IMR-90 (cell line): ENCODE measurements at regions not wholly inside any gene's neighbourhood (a gene's known extent, or its start where the extent isn't known, plus 50 kb on each side); places are given as distances from the start of the nearest gene placed in this dataset.

Experiments
- ATAC-seq: fragments of 200-7000 bp; cut with Tn5 transposase; 2 replicates; pipeline ENCODE4 v1.9.1; 2020; ENCODE audit warnings: low read depth, mild to moderate bottlenecking, moderate library complexity
- BruUV-seq: library from RNA; stranded (reverse); fragments of 400-500 nt; replicated peaks from 2 replicates; lab custom pipeline; 2021; lab: Mats Ljungman, UMichigan
- CTCF ChIA-PET: fragments of 300-600 bp; formaldehyde crosslinking; extraction: SDS; loops from one replicate; lab custom pipeline; 2021; ENCODE audit warnings: antibody characterized with exemption; lab: Yijun Ruan, JAX
- POLR2A ChIA-PET: fragments of 300-600 bp; sonication (Branson Sonifier 250); formaldehyde crosslinking; loops from one replicate; lab custom pipeline; 2022; ENCODE audit warnings: antibody characterized with exemption; ENCODE audit not compliant: unreplicated experiment; lab: Charles Lee
- DNase-seq: peaks from one replicate; pipeline ENCODE4 v3.0.0; 2013
- H2AFZ ChIP-seq: replicated peaks from 2 replicates; pipeline ENCODE3; 2013; ENCODE audit warnings: low read length, mild to moderate bottlenecking; ENCODE audit not compliant: poor library complexity
- H2AK5ac ChIP-seq: 2 replicates; pipeline ENCODE4 v1.6.1; 2013; ENCODE audit warnings: low read depth, low read length, inconsistent platforms
- H2AK9ac ChIP-seq: replicated peaks from 2 replicates; pipeline ENCODE3; 2013; ENCODE audit warnings: mild to moderate bottlenecking, low read depth, low read length, moderate library complexity; ENCODE audit not compliant: poor library complexity
- H2BK120ac ChIP-seq: 2 replicates; pipeline ENCODE4 v1.6.1; 2013; ENCODE audit warnings: low read depth, low read length, inconsistent platforms
- H2BK15ac ChIP-seq: 3 replicates; pipeline ENCODE4 v1.6.1; 2013; ENCODE audit warnings: low read depth, low read length, inconsistent platforms
- H2BK20ac ChIP-seq: 2 replicates; pipeline ENCODE4 v1.6.1; 2013; ENCODE audit warnings: low read depth, mild to moderate bottlenecking, inconsistent platforms, low read length, moderate library complexity
- H2BK5ac ChIP-seq: 2 replicates; pipeline ENCODE4 v1.6.1; 2013; ENCODE audit warnings: mild to moderate bottlenecking, low read depth, low read length, inconsistent platforms; ENCODE audit not compliant: poor library complexity, severe bottlenecking
- H3K14ac ChIP-seq: replicated peaks from 2 replicates; pipeline ENCODE4 v1.6.1; 2013; ENCODE audit warnings: low read depth, low read length, inconsistent platforms
- H3K18ac ChIP-seq: 2 replicates; pipeline ENCODE4 v1.6.1; 2013; ENCODE audit warnings: low read depth, low read length, control low read depth
- H3K23ac ChIP-seq: 2 replicates; pipeline ENCODE4 v1.6.1; 2013; ENCODE audit warnings: low read depth, low read length, inconsistent platforms
- H3K27ac ChIP-seq: 2 replicates; pipeline ENCODE4 v1.5.1; 2013; ENCODE audit warnings: mild to moderate bottlenecking, control low read depth, low read length; ENCODE audit not compliant: insufficient read depth
- H3K27me3 ChIP-seq: 2 replicates; pipeline ENCODE4 v1.6.1; 2013; ENCODE audit warnings: low read length; ENCODE audit not compliant: control insufficient read depth, insufficient read depth
- H3K36me3 ChIP-seq: 2 replicates; pipeline ENCODE4 v1.6.1; 2013; ENCODE audit warnings: low read length, mixed read lengths; ENCODE audit not compliant: control insufficient read depth, insufficient read depth
- H3K4ac ChIP-seq: 2 replicates; pipeline ENCODE4 v1.6.1; 2013; ENCODE audit warnings: low read depth, low read length, inconsistent platforms
- H3K4me1 ChIP-seq: 2 replicates; pipeline ENCODE4 v1.6.1; 2013; ENCODE audit warnings: low read length, mixed read lengths; ENCODE audit not compliant: control insufficient read depth, insufficient read depth
- H3K4me2 ChIP-seq: 2 replicates; pipeline ENCODE4 v1.6.1; 2013; ENCODE audit warnings: low read depth, mild to moderate bottlenecking, control low read depth, low read length, moderate library complexity
- H3K4me3 ChIP-seq: 2 replicates; pipeline ENCODE4 v1.5.1; 2013; ENCODE audit warnings: low read depth, mild to moderate bottlenecking, control low read depth, low read length, moderate library complexity; ENCODE audit not compliant: insufficient read depth
- H3K56ac ChIP-seq: 2 replicates; pipeline ENCODE4 v1.6.1; 2013; ENCODE audit warnings: low read length, inconsistent platforms; ENCODE audit not compliant: insufficient read depth; ENCODE audit errors: extremely low read depth
- H3K79me1 ChIP-seq, 2 experiments: 2 replicates each; pipeline ENCODE4 v1.6.1; 2013; ENCODE audit warnings: low read length in 2 of 2, inconsistent platforms in 1 of 2, low read depth in 1 of 2
- H3K9ac ChIP-seq: 2 replicates; pipeline ENCODE4 v1.6.1; 2013; ENCODE audit warnings: low read depth, low read length, control low read depth
- H3K9me1 ChIP-seq: 2 replicates; pipeline ENCODE4 v1.6.1; 2013; ENCODE audit warnings: low read length, inconsistent platforms; ENCODE audit not compliant: insufficient read depth
- H3K9me3 ChIP-seq: 2 replicates; pipeline ENCODE4 v1.6.1; 2013; ENCODE audit warnings: low read length; ENCODE audit not compliant: control insufficient read depth, insufficient read depth
- H4K20me1 ChIP-seq: 2 replicates; pipeline ENCODE4 v1.6.1; 2013; ENCODE audit warnings: low read length, inconsistent platforms; ENCODE audit not compliant: insufficient read depth
- H4K5ac ChIP-seq: 2 replicates; pipeline ENCODE4 v1.6.1; 2013; ENCODE audit warnings: mild to moderate bottlenecking, low read depth, low read length, control low read depth
- H4K8ac ChIP-seq, 2 experiments: 2 replicates each; pipeline ENCODE4 v1.6.1; 2013; ENCODE audit warnings: low read depth in 2 of 2, low read length in 2 of 2, control low read depth in 1 of 2, inconsistent platforms in 1 of 2
- H4K91ac ChIP-seq: 2 replicates; pipeline ENCODE4 v1.6.1; 2013; ENCODE audit warnings: low read depth, low read length, inconsistent platforms; ENCODE audit not compliant: insufficient read depth
- CHD1 ChIP-seq: IDR thresholded peaks from 2 replicates; pipeline ENCODE4 v1.6.1; 2012; ENCODE audit warnings: low read depth, low read length, improper control_type of control experiment
- FOS ChIP-seq: fragments of 150-350 bp; IDR thresholded peaks from 2 replicates; pipeline ENCODE4 v1.6.1; 2016; ENCODE audit warnings: low read depth, low read length
- MAFK ChIP-seq: IDR thresholded peaks from 2 replicates; pipeline ENCODE4 v1.6.1; 2012; ENCODE audit warnings: low read depth, low read length, improper control_type of control experiment
- RAD21 ChIP-seq: IDR thresholded peaks from 2 replicates; pipeline ENCODE4 v1.6.1; 2012; ENCODE audit warnings: low read length, improper control_type of control experiment
- RCOR1 ChIP-seq: IDR thresholded peaks from 2 replicates; pipeline ENCODE4 v1.6.1; 2012; ENCODE audit warnings: mild to moderate bottlenecking, low read length, improper control_type of control experiment; ENCODE audit not compliant: insufficient replicate concordance
- USF2 ChIP-seq: fragments of 150-350 bp; IDR thresholded peaks from 2 replicates; pipeline ENCODE4 v1.6.1; 2017; ENCODE audit warnings: mild to moderate bottlenecking, antibody characterized with exemption, low read length, low read depth
- WGBS, 2 experiments: methylation state at CpG; one replicate each; pipeline versions ENCODE4 v1.1.5 to v1.1.7; 2013; ENCODE audit warnings: missing lambda C conversion rate in 2 of 2; ENCODE audit not compliant: insufficient read length in 1 of 2; ENCODE audit errors: extremely low coverage in 2 of 2; 5-methylcytosine and 5-hydroxymethylcytosine counted together
- dilution Hi-C: fragments of 300-500 bp; cut with HindIII; formaldehyde crosslinking; loops from one replicate; pipeline ENCODE4 v1.14.3; 2018; ENCODE audit warnings: low sequenced_read_pairs; ENCODE audit not compliant: unreplicated experiment
- in situ Hi-C: fragments of 300-500 bp; cut with MboI; formaldehyde crosslinking; loops from 3 replicates; pipeline ENCODE4 v1.14.3; 2019; ENCODE audit warnings: low sequenced_read_pairs, inconsistent platforms, mixed read lengths
- intact Hi-C: fragments of 100-400 bp; cut with micrococcal nuclease; formaldehyde crosslinking; loops from 2 replicates; pipeline ENCODE4 v1.10.0; 2022

GRCh38 chr4:100340512-100341485, 150.5 kb upstream of the DDIT4L start:
- Histone ChIP-seq H2BK120ac (peak overlapping the region; percentile 63; the same call in 1 of the 2 replicates), H3K9ac (no peak overlapping the region), H2BK20ac (no peak overlapping the region), H3K4me3 (no peak overlapping the region), H4K8ac (peak overlapping the region in 1 of 2 experiments; percentile 32; a peak in 2 of 4 replicates), H3K23ac (peak overlapping the region; percentile 23; the same call in 1 of the 2 replicates), H3K4ac (no peak overlapping the region; the same call in 1 of the 2 replicates), H4K20me1 (no peaks in the 10 kb centered on the region), H3K18ac (peak overlapping the region; percentile 60), H2AK9ac (no peak overlapping the region), H2AFZ (peak overlapping the region; percentile 2), H3K36me3 (no peaks in the 10 kb centered on the region), H3K9me3 (no peaks in the 10 kb centered on the region), H4K91ac (no peak overlapping the region), H3K27me3 (no peaks in the 10 kb centered on the region), H3K4me2 (peak overlapping the region; percentile 17), H3K79me1 (no peaks in the 10 kb centered on the region), H3K27ac (no peak overlapping the region), H4K5ac (no peak overlapping the region), H3K56ac (no peak overlapping the region), H3K9me1 (no peaks in the 10 kb centered on the region; the same call in 1 of the 2 replicates), H3K14ac (peak overlapping the region; percentile 2; the same call in 1 of the 2 replicates), H2AK5ac (no peak overlapping the region), H3K4me1 (peaks cover 3% of the 10 kb centered on the region), H2BK5ac (peak overlapping the region; percentile 56), H2BK15ac (peak overlapping the region; percentile 39; the same call in 1 of the 3 replicates)
- TF ChIP-seq CHD1: no peak
- no peak for TF ChIP-seq USF2
- TF ChIP-seq RAD21: no peak
- TF ChIP-seq RCOR1: no peak
- TF ChIP-seq MAFK: no peak
- no peak for TF ChIP-seq FOS
- no CpG with 5 or more reads among the region's 4 CpGs for WGBS, 2 experiments
- no TSS peak for BruUV-seq
- DNase-seq (peak; percentile 74), ATAC-seq (peak; percentile 81)
- POLR2A ChIA-PET: no interaction called here
- in situ Hi-C loops: no loop called here
- CTCF ChIA-PET: interaction anchor here (0.6 to 1.1 kb wide), 2 partner anchors 16 to 742 kb away, joined by 3 to 10 read pairs; no protein-coding TSS in a partner anchor
- dilution Hi-C loops: no loop called here
- intact Hi-C loops: no loop called here
